ENCODE measurements at regions not wholly inside any gene's neighbourhood (a gene's known extent, or its start where the extent isn't known, plus 50 kb on each side); places are given as distances from the start of the nearest gene placed in this dataset.

DNA sequence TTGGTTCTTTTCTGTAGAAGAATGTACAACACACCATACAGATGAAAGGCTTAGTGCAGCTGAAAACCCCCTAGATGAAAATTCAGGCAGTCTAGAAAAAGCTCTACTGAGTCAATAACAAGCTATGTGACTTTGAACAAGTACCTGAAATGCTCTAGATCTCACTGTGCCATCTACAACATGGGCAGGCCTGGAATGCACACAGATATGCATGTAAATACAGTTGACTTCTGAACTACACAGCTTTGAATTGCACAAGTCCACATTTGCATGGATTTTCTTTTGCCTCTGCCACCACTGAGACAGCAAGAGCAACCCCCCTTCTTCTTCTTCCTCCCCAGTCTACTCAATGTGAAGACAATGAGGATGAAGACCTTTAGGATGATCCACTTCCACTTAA, 98.4 kb downstream of the CNTN3 start:
- intact Hi-C loops (cut with DNase I), result no loop called here
- TF ChIP-seq POLR2A (IDR thresholded peaks at IDR 0.05) (no peak), POLR2AphosphoS5 (IDR thresholded peaks at IDR 0.05; ENCODE audit: insufficient read depth in 1 of 2, low read depth in 1 of 2) (no peak)
- TF ChIP-seq, protein P1, sequence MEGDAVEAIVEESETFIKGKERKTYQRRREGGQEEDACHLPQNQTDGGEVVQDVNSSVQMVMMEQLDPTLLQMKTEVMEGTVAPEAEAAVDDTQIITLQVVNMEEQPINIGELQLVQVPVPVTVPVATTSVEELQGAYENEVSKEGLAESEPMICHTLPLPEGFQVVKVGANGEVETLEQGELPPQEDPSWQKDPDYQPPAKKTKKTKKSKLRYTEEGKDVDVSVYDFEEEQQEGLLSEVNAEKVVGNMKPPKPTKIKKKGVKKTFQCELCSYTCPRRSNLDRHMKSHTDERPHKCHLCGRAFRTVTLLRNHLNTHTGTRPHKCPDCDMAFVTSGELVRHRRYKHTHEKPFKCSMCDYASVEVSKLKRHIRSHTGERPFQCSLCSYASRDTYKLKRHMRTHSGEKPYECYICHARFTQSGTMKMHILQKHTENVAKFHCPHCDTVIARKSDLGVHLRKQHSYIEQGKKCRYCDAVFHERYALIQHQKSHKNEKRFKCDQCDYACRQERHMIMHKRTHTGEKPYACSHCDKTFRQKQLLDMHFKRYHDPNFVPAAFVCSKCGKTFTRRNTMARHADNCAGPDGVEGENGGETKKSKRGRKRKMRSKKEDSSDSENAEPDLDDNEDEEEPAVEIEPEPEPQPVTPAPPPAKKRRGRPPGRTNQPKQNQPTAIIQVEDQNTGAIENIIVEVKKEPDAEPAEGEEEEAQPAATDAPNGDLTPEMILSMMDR (IDR thresholded peaks at IDR 0.05), result no peak

DNA sequence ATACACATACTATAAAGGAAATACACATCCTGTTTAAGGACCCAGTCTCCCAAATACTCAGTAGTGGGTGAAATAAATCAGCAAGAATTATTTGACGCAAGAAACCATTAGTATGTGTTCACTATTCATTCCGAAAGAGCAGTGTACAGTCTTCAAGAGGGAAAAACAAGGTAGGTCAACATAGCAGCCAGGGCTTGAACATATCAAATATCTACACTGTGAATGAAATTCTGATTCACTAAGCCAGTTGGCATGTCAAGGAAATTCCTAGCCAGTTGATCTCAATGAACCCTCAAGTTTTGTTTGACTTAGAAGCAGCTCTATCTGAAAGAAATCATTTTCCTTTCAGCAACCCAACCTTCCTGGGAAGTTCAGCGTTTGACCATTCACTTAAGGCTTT, 99.0 kb downstream of the CNTN3 start:
- no peak for DNase-seq (ENCODE audit: extremely low spot score in 2 of 2)
- Histone ChIP-seq H3K27ac (no peak overlapping the region), H3K4me3 (no peak overlapping the region), H3K27me3 (no peaks in the 10 kb centered on the region), H3K4me1 (no peaks in the 10 kb centered on the region), H3K36me3 (no peaks in the 10 kb centered on the region), H3K9me3 (no peaks in the 10 kb centered on the region)
- no peak for TF ChIP-seq POLR2AphosphoS5 (IDR thresholded peaks at IDR 0.05; ENCODE audit: insufficient read depth in 1 of 2, low read depth in 1 of 2)
- TF ChIP-seq, protein P1 (IDR thresholded peaks at IDR 0.05), result no peak
- TF ChIP-seq POLR2A (IDR thresholded peaks at IDR 0.05), result no peak
- intact Hi-C loops (cut with DNase I), result no loop called here

More for the DNA sequence above, 98.4 kb downstream of the CNTN3 start:
- DNase-seq (ENCODE audit: extremely low spot score in 2 of 2), result no peak
- no peaks in the 10 kb centered on the region for H3K4me1 ChIP-seq
- no peaks in the 10 kb centered on the region for H3K27me3 ChIP-seq
- H3K9me3 ChIP-seq, result no peaks in the 10 kb centered on the region
- no peak overlapping the region for H3K4me3 ChIP-seq
- no peak overlapping the region for H3K27ac ChIP-seq
- H3K36me3 ChIP-seq, result no peaks in the 10 kb centered on the region

DNA sequence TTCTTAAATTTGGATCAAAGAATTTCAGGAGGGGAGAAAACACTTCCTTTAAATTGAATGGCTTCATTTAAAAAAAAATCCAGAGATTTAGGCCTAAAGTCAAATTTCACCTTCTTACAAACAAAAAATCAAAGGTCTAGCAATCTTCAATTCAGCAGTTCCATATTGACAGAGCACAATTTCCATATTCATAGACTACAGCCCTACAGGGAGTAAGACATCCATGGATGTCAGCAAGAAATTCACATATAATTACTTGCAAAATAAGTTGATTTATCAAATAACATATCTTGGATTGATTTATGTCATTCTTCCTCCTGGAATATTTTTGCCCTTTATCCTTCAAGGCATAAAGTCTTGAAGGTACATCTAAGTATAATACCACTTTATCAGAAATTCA, 103.4 kb downstream of the CNTN3 start:
- H3K4me3 ChIP-seq, result no peak overlapping the region
- intact Hi-C loops (cut with DNase I), result no loop called here
- H3K27ac ChIP-seq, result no peak overlapping the region
- H3K36me3 ChIP-seq, result no peaks in the 10 kb centered on the region
- TF ChIP-seq POLR2AphosphoS5 (IDR thresholded peaks at IDR 0.05; ENCODE audit: insufficient read depth in 1 of 2, low read depth in 1 of 2) (no peak), POLR2A (IDR thresholded peaks at IDR 0.05) (no peak)
- TF ChIP-seq, protein P1 (IDR thresholded peaks at IDR 0.05), result no peak
- no peaks in the 10 kb centered on the region for H3K4me1 ChIP-seq
- no peaks in the 10 kb centered on the region for H3K27me3 ChIP-seq
- H3K9me3 ChIP-seq, result no peaks in the 10 kb centered on the region
- DNase-seq (ENCODE audit: extremely low spot score in 2 of 2), result no peak

DNA sequence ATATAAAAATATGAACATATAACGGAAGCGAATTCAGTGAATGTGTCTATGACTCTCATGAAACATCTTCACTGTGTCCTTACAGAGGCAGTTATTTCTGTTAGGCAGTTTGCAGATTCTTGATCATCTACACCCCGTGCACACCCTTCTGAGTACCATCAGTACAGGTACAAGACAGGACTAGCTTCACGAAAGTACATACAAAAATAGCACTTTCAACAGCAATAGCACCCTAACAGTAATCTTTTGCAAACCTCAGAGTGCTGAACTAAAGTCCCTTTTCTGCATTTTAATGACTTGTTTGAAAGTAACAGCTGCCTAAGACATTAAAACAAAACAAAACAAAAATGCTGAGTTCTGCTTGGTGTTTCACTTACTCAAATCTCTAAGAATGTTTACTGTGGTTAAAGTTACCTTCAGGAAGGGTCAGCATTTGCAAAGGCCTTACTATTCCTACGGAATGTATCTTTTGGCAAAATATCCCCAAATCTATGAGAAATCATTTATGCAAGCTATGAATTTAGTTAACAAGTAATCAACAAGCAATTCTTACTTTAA, 104.1 kb downstream of the CNTN3 start:
- no peak for DNase-seq (ENCODE audit: extremely low spot score in 2 of 2)
- TF ChIP-seq, protein P1 (IDR thresholded peaks at IDR 0.05), result no peak
- no peak for TF ChIP-seq POLR2AphosphoS5 (IDR thresholded peaks at IDR 0.05; ENCODE audit: insufficient read depth in 1 of 2, low read depth in 1 of 2)
- no peak for TF ChIP-seq POLR2A (IDR thresholded peaks at IDR 0.05)
- H3K9me3 ChIP-seq, result no peaks in the 10 kb centered on the region
- no peaks in the 10 kb centered on the region for H3K36me3 ChIP-seq
- intact Hi-C loops (cut with DNase I), result no loop called here
- no peak overlapping the region for H3K27ac ChIP-seq
- H3K4me1 ChIP-seq, result no peaks in the 10 kb centered on the region
- no peaks in the 10 kb centered on the region for H3K27me3 ChIP-seq
- H3K4me3 ChIP-seq, result no peak overlapping the region

DNA sequence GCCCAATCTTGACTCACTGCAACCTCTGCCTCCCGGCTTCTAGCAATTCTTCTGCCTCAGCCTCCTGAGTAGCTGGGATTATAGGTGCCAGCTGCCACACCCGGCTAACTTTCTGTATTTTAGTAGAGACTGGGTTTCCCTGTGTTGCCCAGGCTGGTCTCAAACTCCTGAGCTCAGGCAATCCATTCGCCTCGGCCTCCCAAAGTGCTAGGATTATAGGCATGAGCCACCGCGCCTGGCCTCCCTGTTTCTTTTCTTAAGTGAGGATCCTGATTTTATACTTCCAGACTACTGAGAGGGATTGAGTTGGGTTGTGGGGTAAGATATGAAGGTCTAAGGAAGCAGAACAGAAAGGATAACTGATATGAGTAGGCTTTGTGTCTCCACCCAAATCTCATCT, 106.8 kb downstream of the CNTN3 start:
- Histone ChIP-seq H3K27me3 (no peaks in the 10 kb centered on the region), H3K9me3 (no peaks in the 10 kb centered on the region), H3K4me3 (no peak overlapping the region), H3K4me1 (no peaks in the 10 kb centered on the region), H3K27ac (no peak overlapping the region), H3K36me3 (no peaks in the 10 kb centered on the region)
- no peak for DNase-seq (ENCODE audit: extremely low spot score in 2 of 2)
- TF ChIP-seq POLR2A (IDR thresholded peaks at IDR 0.05) (no peak), POLR2AphosphoS5 (IDR thresholded peaks at IDR 0.05; ENCODE audit: insufficient read depth in 1 of 2, low read depth in 1 of 2) (no peak)
- TF ChIP-seq, protein P1 (IDR thresholded peaks at IDR 0.05), result no peak
- intact Hi-C loops (cut with DNase I), result no loop called here

Measured in vagina (tissue), 2 donors.